Stomach (tissue), 4 donors: ENCODE measurements at regions not wholly inside any gene's neighbourhood (a gene's known extent, or its start where the extent isn't known, plus 50 kb on each side); places are given as distances from the start of the nearest gene placed in this dataset.

ENCODE experiments used
- CTCF ChIP-seq, 7 experiments: fragments of 450-650 bp in 4 of 7; fragments of 200-600 bp in 3 of 7; sonication (generic) in 3 of 7; IDR thresholded peaks; one replicate each; pipeline ENCODE4 v1.5.1; 2016 to 2019; ENCODE audit warnings: antibody characterized with exemption in 7 of 7, control low read depth in 2 of 7, mild to moderate bottlenecking in 1 of 7
- EP300 ChIP-seq: sonication (generic); formaldehyde crosslinking; IDR thresholded peaks from one replicate; pipeline ENCODE4 v1.6.1; 2017; ENCODE audit warnings: antibody characterized with exemption
- POLR2A ChIP-seq, 4 donors: fragments of 450-650 bp; IDR thresholded peaks; one replicate each; pipeline ENCODE4 v1.6.1; 2016; ENCODE audit warnings: antibody characterized with exemption in 4 of 4, control low read depth in 2 of 4, mild to moderate bottlenecking in 1 of 4, moderate library complexity in 1 of 4
- POLR2AphosphoS5 ChIP-seq, 3 donors: sonication (generic); formaldehyde crosslinking; IDR thresholded peaks; one replicate each; pipeline ENCODE4 v1.6.1; 2016; ENCODE audit warnings: antibody characterized with exemption in 3 of 3

DNA sequence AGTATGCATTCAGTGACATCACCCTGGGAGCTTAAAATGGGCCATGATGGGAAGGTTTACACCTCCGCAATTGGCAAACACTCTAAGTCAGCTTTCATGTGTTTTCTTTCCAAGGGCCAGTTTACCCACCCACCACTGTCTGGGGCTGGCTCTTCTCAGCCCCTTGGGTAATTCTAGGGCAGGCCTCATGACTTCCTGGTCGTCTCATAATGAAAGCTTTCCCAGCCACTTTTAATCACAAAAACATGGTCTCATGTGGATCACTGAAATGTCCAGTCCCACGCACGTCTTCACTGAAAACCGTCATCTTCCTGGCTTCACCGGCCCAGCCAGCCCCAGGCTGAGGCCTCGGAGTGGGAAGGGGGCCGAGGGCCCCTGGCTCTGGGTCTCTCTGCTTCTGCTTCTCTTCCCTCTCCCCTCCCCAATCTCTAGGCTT, 58.5 kb upstream of the ANO1 start:
- no peak for TF ChIP-seq POLR2A (IDR thresholded peaks at IDR 0.05)
- no peak for TF ChIP-seq CTCF (IDR thresholded peaks at IDR 0.05)
- TF ChIP-seq EP300, result no peak
- no peak for TF ChIP-seq POLR2AphosphoS5 (IDR thresholded peaks at IDR 0.05)
